ENCODE measurements at regions not wholly inside any gene's neighbourhood (a gene's known extent, or its start where the extent isn't known, plus 50 kb on each side); places are given as distances from the start of the nearest gene placed in this dataset.

DNA sequence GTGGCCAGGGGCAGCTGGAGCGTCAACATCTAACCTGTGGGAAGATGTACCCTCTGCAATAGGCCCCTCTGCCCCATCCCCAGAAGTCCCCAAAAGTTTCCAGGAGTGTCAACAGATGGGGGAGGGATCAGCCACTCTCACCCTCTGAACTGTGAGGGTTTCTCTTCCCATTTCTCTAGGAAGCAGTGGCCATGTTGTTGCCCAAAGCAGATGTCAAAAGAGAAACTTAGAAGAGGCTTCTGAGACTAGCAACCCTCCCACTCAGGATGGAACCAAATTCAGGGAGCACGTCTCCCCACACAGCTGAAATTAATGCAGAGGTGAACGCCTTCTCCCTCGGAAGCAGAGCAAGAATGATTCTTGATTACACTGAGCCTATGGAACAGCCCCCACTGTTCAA is 70.3 kb downstream of the ARL4C start:
- no peaks in the 10 kb centered on the region for H3K9me3 ChIP-seq (ENCODE audit: low read length)
- intact Hi-C loops (cut with micrococcal nuclease; ENCODE audit: unreplicated experiment) (no loop called here), in situ Hi-C loops (cut with HindIII; ENCODE audit: extremely low pct_ligation_motif_present, low pct_unique_long_range_greater_than_20kb) (no loop called here)
- peaks cover 0 to 1% of the 10 kb centered on the region in 2 experiments; a peak in 1 of 5 replicates for H3K27me3 ChIP-seq (ENCODE audit: control insufficient read depth in 1 of 2, insufficient read depth in 2 of 2, low read length in 2 of 2)
- peaks cover 24% of the 10 kb centered on the region for H3K4me1 ChIP-seq (ENCODE audit: insufficient read depth, low read length)
- ChIA-PET CTCF (ENCODE audit: low intra/inter-chr PET ratio, low total read pairs) (no interaction called here), POLR2A (no interaction called here)
- no peak overlapping the region for H3K9ac ChIP-seq (ENCODE audit: insufficient read depth, low read depth, low read length)
- H4K20me1 ChIP-seq (ENCODE audit: insufficient read depth, low read length) = no peaks in the 10 kb centered on the region
- H3K27ac ChIP-seq (ENCODE audit: extremely low read length, insufficient read depth, low read length) = no peak overlapping the region
- ATAC-seq (no peak), DNase-seq (ENCODE audit: low spot score) (no peak), FAIRE-seq (no peak)
- H3K4me3 ChIP-seq (replicated peaks in 1 of 3; ENCODE audit: insufficient read depth in 1 of 3, low read depth in 2 of 3, low read length in 3 of 3) = no peak overlapping the region
- H3K36me3 ChIP-seq (replicated peaks in 1 of 2; ENCODE audit: control insufficient read depth in 1 of 2, insufficient read depth in 2 of 2, low read length in 2 of 2) = no peaks in the 10 kb centered on the region
- no peak overlapping the region for H3K4me2 ChIP-seq (ENCODE audit: low read depth, low read length)
- WGBS (ENCODE audit: low lambda C conversion rate) = 61% methylated on average over 4 of the region's 4 CpGs
- no peaks in the 10 kb centered on the region for H3K79me2 ChIP-seq (ENCODE audit: insufficient read depth, low read length)
- TF ChIP-seq PPARG (CRISPR knock-in tag; conservative IDR thresholded peaks at IDR 0.05) = no peak
- TF ChIP-seq SIN3A (IDR thresholded peaks at IDR 0.05; ENCODE audit: borderline replicate concordance, low read depth, low read length) = no peak
- TF ChIP-seq, protein P1, sequence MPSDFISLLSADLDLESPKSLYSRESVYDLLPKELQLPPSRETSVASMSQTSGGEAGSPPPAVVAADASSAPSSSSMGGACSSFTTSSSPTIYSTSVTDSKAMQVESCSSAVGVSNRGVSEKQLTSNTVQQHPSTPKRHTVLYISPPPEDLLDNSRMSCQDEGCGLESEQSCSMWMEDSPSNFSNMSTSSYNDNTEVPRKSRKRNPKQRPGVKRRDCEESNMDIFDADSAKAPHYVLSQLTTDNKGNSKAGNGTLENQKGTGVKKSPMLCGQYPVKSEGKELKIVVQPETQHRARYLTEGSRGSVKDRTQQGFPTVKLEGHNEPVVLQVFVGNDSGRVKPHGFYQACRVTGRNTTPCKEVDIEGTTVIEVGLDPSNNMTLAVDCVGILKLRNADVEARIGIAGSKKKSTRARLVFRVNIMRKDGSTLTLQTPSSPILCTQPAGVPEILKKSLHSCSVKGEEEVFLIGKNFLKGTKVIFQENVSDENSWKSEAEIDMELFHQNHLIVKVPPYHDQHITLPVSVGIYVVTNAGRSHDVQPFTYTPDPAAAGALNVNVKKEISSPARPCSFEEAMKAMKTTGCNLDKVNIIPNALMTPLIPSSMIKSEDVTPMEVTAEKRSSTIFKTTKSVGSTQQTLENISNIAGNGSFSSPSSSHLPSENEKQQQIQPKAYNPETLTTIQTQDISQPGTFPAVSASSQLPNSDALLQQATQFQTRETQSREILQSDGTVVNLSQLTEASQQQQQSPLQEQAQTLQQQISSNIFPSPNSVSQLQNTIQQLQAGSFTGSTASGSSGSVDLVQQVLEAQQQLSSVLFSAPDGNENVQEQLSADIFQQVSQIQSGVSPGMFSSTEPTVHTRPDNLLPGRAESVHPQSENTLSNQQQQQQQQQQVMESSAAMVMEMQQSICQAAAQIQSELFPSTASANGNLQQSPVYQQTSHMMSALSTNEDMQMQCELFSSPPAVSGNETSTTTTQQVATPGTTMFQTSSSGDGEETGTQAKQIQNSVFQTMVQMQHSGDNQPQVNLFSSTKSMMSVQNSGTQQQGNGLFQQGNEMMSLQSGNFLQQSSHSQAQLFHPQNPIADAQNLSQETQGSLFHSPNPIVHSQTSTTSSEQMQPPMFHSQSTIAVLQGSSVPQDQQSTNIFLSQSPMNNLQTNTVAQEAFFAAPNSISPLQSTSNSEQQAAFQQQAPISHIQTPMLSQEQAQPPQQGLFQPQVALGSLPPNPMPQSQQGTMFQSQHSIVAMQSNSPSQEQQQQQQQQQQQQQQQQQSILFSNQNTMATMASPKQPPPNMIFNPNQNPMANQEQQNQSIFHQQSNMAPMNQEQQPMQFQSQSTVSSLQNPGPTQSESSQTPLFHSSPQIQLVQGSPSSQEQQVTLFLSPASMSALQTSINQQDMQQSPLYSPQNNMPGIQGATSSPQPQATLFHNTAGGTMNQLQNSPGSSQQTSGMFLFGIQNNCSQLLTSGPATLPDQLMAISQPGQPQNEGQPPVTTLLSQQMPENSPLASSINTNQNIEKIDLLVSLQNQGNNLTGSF (CRISPR knock-in tag; IDR thresholded peaks at IDR 0.05) = no peak
- no peak for TF ChIP-seq ZFP41 (CRISPR knock-in tag; IDR thresholded peaks at IDR 0.05; ENCODE audit: borderline replicate concordance)
- TF ChIP-seq, protein P2, sequence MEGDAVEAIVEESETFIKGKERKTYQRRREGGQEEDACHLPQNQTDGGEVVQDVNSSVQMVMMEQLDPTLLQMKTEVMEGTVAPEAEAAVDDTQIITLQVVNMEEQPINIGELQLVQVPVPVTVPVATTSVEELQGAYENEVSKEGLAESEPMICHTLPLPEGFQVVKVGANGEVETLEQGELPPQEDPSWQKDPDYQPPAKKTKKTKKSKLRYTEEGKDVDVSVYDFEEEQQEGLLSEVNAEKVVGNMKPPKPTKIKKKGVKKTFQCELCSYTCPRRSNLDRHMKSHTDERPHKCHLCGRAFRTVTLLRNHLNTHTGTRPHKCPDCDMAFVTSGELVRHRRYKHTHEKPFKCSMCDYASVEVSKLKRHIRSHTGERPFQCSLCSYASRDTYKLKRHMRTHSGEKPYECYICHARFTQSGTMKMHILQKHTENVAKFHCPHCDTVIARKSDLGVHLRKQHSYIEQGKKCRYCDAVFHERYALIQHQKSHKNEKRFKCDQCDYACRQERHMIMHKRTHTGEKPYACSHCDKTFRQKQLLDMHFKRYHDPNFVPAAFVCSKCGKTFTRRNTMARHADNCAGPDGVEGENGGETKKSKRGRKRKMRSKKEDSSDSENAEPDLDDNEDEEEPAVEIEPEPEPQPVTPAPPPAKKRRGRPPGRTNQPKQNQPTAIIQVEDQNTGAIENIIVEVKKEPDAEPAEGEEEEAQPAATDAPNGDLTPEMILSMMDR (CRISPR knock-in tag; IDR thresholded peaks at IDR 0.05) = no peak
- no peak for TF ChIP-seq KDM4B (CRISPR knock-in tag; IDR thresholded peaks at IDR 0.05)
- TF ChIP-seq ZNF326 (CRISPR knock-in tag; IDR thresholded peaks at IDR 0.05; ENCODE audit: borderline replicate concordance) = no peak
- no peak for TF ChIP-seq SP140L (CRISPR knock-in tag; IDR thresholded peaks at IDR 0.05; ENCODE audit: borderline replicate concordance)
- BruUV-seq (replicated peaks) = no TSS peak
- H2AFZ ChIP-seq (ENCODE audit: low read length) = no peak overlapping the region

All from HepG2 (cell line).